Testis (tissue), 2 donors: ENCODE measurements at regions not wholly inside any gene's neighbourhood (a gene's known extent, or its start where the extent isn't known, plus 50 kb on each side); places are given as distances from the start of the nearest gene placed in this dataset.

ENCODE experiments used
- DNase-seq: peaks from one replicate; pipeline ENCODE4 v3.0.0-alpha.2; 2019
- H3K27ac ChIP-seq, 2 donors: fragments of 200-600 bp; sonication (generic); one replicate each; pipeline ENCODE4 v1.5.1; 2019
- H3K27me3 ChIP-seq: fragments of 200-600 bp; sonication (generic); one replicate; pipeline ENCODE4 v1.5.1; 2019
- H3K36me3 ChIP-seq: fragments of 200-600 bp; sonication (generic); one replicate; pipeline ENCODE4 v1.5.1; 2017; ENCODE audit warnings: low read depth; ENCODE audit errors: missing control alignments
- H3K4me1 ChIP-seq: fragments of 200-600 bp; sonication (generic); one replicate; pipeline ENCODE4 v1.5.1; 2019
- H3K4me3 ChIP-seq, 2 donors: fragments of 200-600 bp; sonication (generic); one replicate each; pipeline ENCODE4 v1.5.1; 2017 to 2019
- H3K9me3 ChIP-seq: fragments of 200-600 bp; sonication (generic); one replicate; pipeline ENCODE4 v1.5.1; 2017
- CTCF ChIP-seq, 3 experiments: fragments of 450-650 bp in 2 of 3; fragments of 200-600 bp in 1 of 3; sonication (generic) in 1 of 3; IDR thresholded peaks; one replicate each; pipeline ENCODE4 v1.5.1; 2016 to 2019; ENCODE audit warnings: antibody characterized with exemption in 3 of 3, mild to moderate bottlenecking in 2 of 3, moderate library complexity in 1 of 3
- POLR2A ChIP-seq: fragments of 450-650 bp; IDR thresholded peaks from one replicate; pipeline ENCODE4 v1.6.1; 2017; ENCODE audit warnings: antibody characterized with exemption, mild to moderate bottlenecking, moderate library complexity
- WGBS, 2 donors: methylation state at CpG; one replicate each; pipeline ENCODE4 v1.1.5; 2018; 5-methylcytosine and 5-hydroxymethylcytosine counted together
- intact Hi-C: fragments of 100-400 bp; cut with DNase I; formaldehyde crosslinking; loops from one replicate; pipeline ENCODE4 v1.15.1; 2023; ENCODE audit warnings: low total_unique reads

DNA sequence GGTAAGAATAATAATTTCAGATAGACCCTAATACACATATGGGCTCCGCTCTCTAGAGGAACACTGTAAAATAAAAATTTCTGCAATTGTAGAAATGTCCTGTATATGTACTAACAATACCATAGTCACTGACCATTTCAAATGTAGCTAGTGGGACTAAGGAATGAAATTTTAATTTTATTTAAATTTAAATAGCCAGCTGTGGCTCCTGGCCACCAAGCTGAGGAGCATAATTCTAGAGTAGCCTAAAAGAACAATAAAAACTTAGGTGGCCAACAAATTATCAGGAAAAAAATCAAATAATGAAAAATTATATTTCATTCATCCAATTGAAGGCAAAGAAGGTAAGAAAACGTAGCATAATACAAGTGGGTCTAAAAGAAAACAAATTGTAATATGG, 240.9 kb upstream of the MIR17HG start:
- Histone ChIP-seq H3K36me3 (no peaks in the 10 kb centered on the region), H3K4me1 (no peaks in the 10 kb centered on the region), H3K27me3 (no peaks in the 10 kb centered on the region), H3K4me3 (no peak overlapping the region), H3K27ac (no peak overlapping the region), H3K9me3 (no peaks in the 10 kb centered on the region)
- intact Hi-C loops = no loop called here
- no peak for DNase-seq
- TF ChIP-seq CTCF (IDR thresholded peaks at IDR 0.05) = no peak
- no peak for TF ChIP-seq POLR2A
- 92 to 95% methylated on average over 2 of the region's 2 CpGs for WGBS, 2 donors

- intact Hi-C loops = no loop called here
- H3K9me3 ChIP-seq = no peaks in the 10 kb centered on the region
- no peaks in the 10 kb centered on the region for H3K27me3 ChIP-seq
- H3K36me3 ChIP-seq = no peaks in the 10 kb centered on the region
- no peak for DNase-seq
- 92 to 100% methylated on average over 1 of the region's 1 CpG for WGBS, 2 donors
- TF ChIP-seq CTCF (IDR thresholded peaks at IDR 0.05) (no peak), POLR2A (no peak)
- H3K4me1 ChIP-seq = no peaks in the 10 kb centered on the region
- H3K4me3 ChIP-seq = no peak overlapping the region
- H3K27ac ChIP-seq = no peak overlapping the region
These were observed 239.2 kb upstream of the MIR17HG start for GRCh38 chr13:91108315-91108714.

DNA sequence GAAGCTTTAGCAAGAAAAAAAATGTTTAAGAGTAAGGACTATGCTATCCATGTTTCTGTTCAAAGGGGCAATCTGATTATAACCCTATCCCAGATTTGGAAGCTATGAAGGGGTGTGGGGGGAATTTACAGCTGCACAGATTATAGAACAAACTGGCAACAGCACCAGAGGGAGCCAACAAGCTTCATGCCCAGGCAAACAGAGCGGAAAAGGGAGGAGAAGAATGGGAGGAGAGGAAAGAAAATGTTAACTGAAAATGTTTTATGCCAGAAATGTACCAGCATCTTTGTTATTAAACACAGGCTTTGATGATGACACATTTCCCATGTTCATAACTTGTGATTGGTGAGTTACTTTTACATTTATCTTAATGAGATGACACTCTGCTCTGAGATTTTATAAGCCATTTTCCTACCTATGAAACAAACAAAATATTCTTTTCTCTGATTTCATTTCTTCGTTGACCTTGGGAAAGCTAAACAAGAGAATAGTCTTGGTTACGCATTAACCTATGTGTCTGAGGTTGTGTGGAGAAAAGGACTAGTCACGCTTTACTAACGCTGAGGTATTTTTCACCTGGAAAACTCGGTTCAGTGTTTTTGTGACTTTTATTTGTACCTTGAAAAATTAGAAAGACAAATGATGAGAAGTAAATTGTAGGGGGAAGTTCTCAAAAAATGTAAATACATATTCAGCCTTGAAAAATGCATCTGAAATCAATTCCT, 235.8 kb upstream of the MIR17HG start:
- DNase-seq = no peak
- intact Hi-C loops = no loop called here
- WGBS, 2 donors = 88% methylated on average over 6 of the region's 6 CpGs

DNA sequence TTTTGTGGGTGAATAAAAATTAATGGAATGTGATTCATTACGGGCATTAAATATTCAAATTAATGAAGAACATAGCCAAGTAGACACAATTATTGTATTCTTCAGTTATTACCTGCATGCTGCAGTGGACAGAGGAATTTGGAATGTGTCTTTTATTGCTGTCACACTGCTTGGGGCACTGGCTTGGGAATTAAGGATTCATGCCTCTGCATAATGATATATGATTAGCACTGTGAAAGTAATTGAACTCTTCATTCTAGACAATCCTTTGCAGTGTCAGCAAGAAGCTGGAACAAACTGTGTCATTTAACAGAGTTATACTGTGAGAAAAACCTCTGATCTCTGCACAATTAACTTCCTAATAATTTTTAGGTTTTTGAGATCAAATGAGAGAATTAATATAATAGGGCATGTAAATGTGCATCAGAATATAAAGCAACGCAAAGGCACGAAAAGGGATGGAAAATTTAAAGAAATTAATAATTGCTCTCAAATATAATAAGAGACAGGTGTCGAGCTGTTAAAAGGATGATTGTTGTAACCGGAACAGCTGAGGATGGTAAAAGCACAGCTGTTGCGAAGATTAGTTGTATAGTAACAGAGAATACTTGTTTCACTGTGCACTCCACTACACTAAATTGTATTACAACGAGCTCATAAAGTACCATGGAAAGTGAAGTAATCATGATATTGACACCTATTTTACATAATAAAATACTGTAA, 235.1 kb upstream of the MIR17HG start:
- Histone ChIP-seq H3K9me3 (no peaks in the 10 kb centered on the region), H3K4me1 (no peaks in the 10 kb centered on the region), H3K27ac (no peak overlapping the region), H3K4me3 (no peak overlapping the region), H3K36me3 (no peaks in the 10 kb centered on the region), H3K27me3 (no peaks in the 10 kb centered on the region)
- DNase-seq = no peak
- TF ChIP-seq POLR2A (no peak), CTCF (IDR thresholded peaks at IDR 0.05) (no peak)
- intact Hi-C loops = no loop called here
- 86% methylated on average over 7 of the region's 7 CpGs for WGBS, 2 donors

More for the DNA sequence above, 235.8 kb upstream of the MIR17HG start:
- Histone ChIP-seq H3K4me1 (no peaks in the 10 kb centered on the region), H3K9me3 (no peaks in the 10 kb centered on the region), H3K27ac (no peak overlapping the region), H3K36me3 (no peaks in the 10 kb centered on the region), H3K4me3 (no peak overlapping the region), H3K27me3 (no peaks in the 10 kb centered on the region)
- TF ChIP-seq CTCF (IDR thresholded peaks at IDR 0.05) = no peak
- TF ChIP-seq POLR2A = no peak

DNA sequence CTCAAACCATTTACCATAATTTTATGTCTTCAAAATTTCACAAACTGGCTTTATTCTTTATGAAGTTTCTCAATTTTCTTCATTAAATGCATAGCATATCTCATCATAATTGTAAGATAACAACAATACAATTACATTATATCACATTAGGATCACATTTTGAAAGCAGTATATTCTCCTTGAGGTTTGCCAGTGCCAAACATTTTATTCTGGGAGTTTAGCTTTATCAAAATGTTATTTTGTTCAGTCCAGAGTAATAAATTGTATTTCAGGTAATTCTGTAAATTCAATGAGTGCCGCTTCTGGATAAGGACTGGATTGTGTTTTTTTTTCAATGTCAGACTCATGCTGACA, 234.6 kb upstream of the MIR17HG start:
- 90 to 97% methylated on average over 1 of the region's 1 CpG for WGBS, 2 donors
- intact Hi-C loops = no loop called here
- Histone ChIP-seq H3K27me3 (no peaks in the 10 kb centered on the region), H3K4me1 (no peaks in the 10 kb centered on the region), H3K4me3 (no peak overlapping the region), H3K9me3 (no peaks in the 10 kb centered on the region), H3K36me3 (no peaks in the 10 kb centered on the region), H3K27ac (no peak overlapping the region)
- no peak for TF ChIP-seq CTCF (IDR thresholded peaks at IDR 0.05)
- TF ChIP-seq POLR2A = no peak
- DNase-seq = no peak
